ENCODE measurements at regions not wholly inside any gene's neighbourhood (a gene's known extent, or its start where the extent isn't known, plus 50 kb on each side); places are given as distances from the start of the nearest gene placed in this dataset.

GRCh38 chr3:64427671-64428070 is 202.4 kb upstream of the PRICKLE2 start:
- TF ChIP-seq EZH2 (IDR thresholded peaks at IDR 0.05; ENCODE audit: borderline replicate concordance, low read depth, low read length, poor library complexity, severe bottlenecking), result no peak
- no peak for TF ChIP-seq CTCF (conservative IDR thresholded peaks at IDR 0.05; ENCODE audit: low read depth, low read length)

Measured in A673 (cell line).